ENCODE measurements at regions not wholly inside any gene's neighbourhood (a gene's known extent, or its start where the extent isn't known, plus 50 kb on each side); places are given as distances from the start of the nearest gene placed in this dataset.

DNA sequence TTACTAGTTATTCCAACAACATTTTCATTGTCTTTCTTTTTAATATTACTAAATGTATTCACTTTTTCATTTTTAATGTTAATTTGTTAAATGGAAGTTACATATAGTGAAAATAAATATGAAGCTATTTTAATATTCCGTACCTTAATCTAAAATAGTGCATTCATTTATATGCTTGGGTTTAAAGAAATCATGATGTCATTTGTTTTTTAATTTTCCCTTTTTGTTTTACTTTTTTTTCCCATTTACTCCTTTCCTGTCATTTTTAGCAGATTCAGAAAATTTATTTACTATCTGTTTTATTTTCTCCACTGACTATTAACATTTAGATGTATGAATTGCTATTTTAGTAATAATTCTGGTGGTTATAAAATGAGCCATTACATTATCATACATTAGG is 183.0 kb upstream of the CDH9 start:
- intact Hi-C loops (cut with DNase I) = no loop called here
- H3K27ac ChIP-seq = no peak overlapping the region
- no peaks in the 10 kb centered on the region for H3K4me1 ChIP-seq
- no peaks in the 10 kb centered on the region for H3K36me3 ChIP-seq
- TF ChIP-seq POLR2AphosphoS5 (IDR thresholded peaks at IDR 0.05; ENCODE audit: insufficient read depth in 1 of 2, low read depth in 1 of 2) = no peak
- TF ChIP-seq POLR2A (IDR thresholded peaks at IDR 0.05) = no peak
- TF ChIP-seq, protein P1, sequence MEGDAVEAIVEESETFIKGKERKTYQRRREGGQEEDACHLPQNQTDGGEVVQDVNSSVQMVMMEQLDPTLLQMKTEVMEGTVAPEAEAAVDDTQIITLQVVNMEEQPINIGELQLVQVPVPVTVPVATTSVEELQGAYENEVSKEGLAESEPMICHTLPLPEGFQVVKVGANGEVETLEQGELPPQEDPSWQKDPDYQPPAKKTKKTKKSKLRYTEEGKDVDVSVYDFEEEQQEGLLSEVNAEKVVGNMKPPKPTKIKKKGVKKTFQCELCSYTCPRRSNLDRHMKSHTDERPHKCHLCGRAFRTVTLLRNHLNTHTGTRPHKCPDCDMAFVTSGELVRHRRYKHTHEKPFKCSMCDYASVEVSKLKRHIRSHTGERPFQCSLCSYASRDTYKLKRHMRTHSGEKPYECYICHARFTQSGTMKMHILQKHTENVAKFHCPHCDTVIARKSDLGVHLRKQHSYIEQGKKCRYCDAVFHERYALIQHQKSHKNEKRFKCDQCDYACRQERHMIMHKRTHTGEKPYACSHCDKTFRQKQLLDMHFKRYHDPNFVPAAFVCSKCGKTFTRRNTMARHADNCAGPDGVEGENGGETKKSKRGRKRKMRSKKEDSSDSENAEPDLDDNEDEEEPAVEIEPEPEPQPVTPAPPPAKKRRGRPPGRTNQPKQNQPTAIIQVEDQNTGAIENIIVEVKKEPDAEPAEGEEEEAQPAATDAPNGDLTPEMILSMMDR (IDR thresholded peaks at IDR 0.05) = no peak
- H3K9me3 ChIP-seq = no peaks in the 10 kb centered on the region
- H3K27me3 ChIP-seq = no peaks in the 10 kb centered on the region
- no peak overlapping the region for H3K4me3 ChIP-seq
- DNase-seq (ENCODE audit: extremely low spot score in 2 of 2) = no peak

DNA sequence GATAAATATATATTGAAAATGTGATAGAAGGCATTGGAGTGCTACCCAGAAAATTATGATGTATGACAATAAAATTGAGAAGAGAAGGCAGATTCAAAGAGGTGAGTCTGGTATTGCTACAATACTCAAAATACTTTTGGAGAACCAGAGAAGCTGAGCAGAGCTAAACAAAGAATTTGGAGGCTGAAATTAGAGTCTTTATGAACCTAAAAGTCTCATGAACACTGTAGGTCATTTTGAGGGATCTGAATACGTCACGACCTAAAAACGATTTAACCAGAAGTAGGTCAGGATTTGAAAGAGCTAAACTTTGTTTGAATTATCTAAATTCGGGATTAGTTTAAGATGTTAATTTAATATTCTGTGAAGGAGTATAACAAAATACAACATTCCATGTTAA is 182.4 kb upstream of the CDH9 start:
- Histone ChIP-seq H3K36me3 (no peaks in the 10 kb centered on the region), H3K4me1 (no peaks in the 10 kb centered on the region), H3K27me3 (no peaks in the 10 kb centered on the region), H3K4me3 (no peak overlapping the region), H3K27ac (no peak overlapping the region), H3K9me3 (no peaks in the 10 kb centered on the region)
- intact Hi-C loops (cut with DNase I) = no loop called here
- no peak for TF ChIP-seq POLR2A (IDR thresholded peaks at IDR 0.05)
- TF ChIP-seq POLR2AphosphoS5 (IDR thresholded peaks at IDR 0.05; ENCODE audit: insufficient read depth in 1 of 2, low read depth in 1 of 2) = no peak
- TF ChIP-seq, protein P1 (IDR thresholded peaks at IDR 0.05) = no peak
- DNase-seq (ENCODE audit: extremely low spot score in 2 of 2) = no peak

DNA sequence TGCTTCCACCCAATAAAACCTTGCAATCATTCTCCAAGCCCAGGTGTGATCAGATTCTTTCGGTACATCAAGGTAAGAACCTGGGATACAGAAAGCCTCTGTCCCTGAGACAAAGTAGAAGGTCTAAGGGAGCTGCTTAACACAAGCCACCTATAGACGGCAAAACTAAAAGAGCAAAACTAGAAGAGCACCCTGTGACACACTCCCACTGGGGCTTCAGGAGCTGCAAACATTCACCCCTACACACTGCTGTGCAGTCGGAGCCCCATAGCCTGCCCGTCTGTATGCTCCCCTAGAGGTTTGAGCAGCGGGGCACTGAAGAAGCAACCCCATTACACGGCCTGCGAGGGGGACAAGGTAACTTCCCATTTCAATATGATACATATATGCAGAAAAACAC is 179.6 kb upstream of the CDH9 start:
- no peak overlapping the region for H3K4me3 ChIP-seq
- no peaks in the 10 kb centered on the region for H3K4me1 ChIP-seq
- no peak overlapping the region for H3K27ac ChIP-seq
- H3K36me3 ChIP-seq = no peaks in the 10 kb centered on the region
- no peaks in the 10 kb centered on the region for H3K27me3 ChIP-seq
- no peaks in the 10 kb centered on the region for H3K9me3 ChIP-seq
- no peak for TF ChIP-seq POLR2AphosphoS5 (IDR thresholded peaks at IDR 0.05; ENCODE audit: insufficient read depth in 1 of 2, low read depth in 1 of 2)
- TF ChIP-seq POLR2A (IDR thresholded peaks at IDR 0.05) = no peak
- TF ChIP-seq, protein P1 (IDR thresholded peaks at IDR 0.05) = no peak
- intact Hi-C loops (cut with DNase I) = no loop called here
- DNase-seq (ENCODE audit: extremely low spot score in 2 of 2) = no peak

DNA sequence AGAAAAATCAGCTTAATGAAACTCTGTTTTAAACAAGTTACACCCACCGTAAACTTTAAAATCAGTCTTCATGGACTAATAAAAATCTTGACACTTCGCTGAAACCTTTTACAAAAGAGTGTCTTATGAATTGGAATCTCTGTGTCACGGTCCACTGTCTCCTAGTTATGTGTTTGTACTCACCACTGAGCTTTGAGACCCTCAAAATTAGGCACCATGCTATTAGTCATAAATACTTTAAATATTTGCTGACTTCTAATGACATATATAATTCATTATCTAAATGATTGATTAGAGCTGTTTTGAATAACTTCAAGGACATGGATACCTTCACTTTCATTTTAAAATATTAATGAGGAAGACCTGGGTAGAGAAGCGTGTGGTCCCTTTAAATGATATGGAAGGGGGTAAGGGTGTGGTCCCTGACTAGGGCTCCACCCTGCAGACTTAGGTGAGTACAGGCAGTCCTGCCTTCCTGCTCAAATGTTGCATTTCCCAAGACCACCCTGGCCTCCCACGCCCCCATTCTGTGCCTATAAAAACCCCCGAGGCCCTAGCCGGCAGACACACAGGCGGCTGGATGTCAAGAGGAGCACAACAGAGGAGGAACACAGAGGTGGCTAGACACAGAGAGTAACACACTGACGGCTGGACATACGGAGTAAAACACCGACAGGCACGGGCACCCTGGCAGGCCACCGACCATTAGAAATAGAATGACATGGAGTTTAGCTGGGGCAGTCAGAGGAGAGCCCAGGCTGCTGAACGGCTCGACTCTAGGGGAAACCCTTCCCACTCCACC is 179.0 kb upstream of the CDH9 start:
- no peak overlapping the region for H3K4me3 ChIP-seq
- H3K36me3 ChIP-seq = no peaks in the 10 kb centered on the region
- no peak for TF ChIP-seq POLR2AphosphoS5 (IDR thresholded peaks at IDR 0.05; ENCODE audit: insufficient read depth in 1 of 2, low read depth in 1 of 2)
- no peak for TF ChIP-seq POLR2A (IDR thresholded peaks at IDR 0.05)
- TF ChIP-seq, protein P1 (IDR thresholded peaks at IDR 0.05) = no peak
- H3K4me1 ChIP-seq = no peaks in the 10 kb centered on the region
- no peak overlapping the region for H3K27ac ChIP-seq
- no peaks in the 10 kb centered on the region for H3K27me3 ChIP-seq
- DNase-seq (ENCODE audit: extremely low spot score in 2 of 2) = no peak
- H3K9me3 ChIP-seq = no peaks in the 10 kb centered on the region
- intact Hi-C loops (cut with DNase I) = no loop called here

DNA sequence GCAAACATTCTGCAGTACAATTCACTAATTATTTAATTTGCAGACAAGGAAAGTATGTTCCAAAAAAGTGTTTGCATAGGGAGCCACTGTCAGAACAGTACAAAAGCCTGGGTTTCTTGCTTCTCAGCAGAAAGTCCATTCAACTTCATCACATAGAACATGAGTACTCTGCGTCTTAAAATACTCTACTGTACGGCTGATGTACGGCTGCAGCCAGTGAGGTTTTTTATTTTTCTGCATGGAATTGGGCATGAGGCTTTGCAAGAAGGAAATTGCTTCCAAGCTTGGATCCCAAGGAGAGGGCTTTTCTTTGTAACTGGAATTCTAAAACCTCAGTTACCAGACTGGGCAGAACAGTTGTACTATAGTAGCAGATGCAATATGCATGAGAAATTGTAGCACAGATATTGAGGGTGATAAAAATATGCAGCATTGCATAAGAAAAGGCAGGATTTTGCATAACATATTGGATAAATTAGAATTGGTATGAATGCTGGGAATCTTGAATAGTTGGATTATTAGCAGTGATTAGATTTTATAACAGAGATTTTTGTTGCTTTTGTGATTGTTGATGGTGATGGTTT is 178.1 kb upstream of the CDH9 start:
- no peak overlapping the region for H3K4me3 ChIP-seq
- no peaks in the 10 kb centered on the region for H3K9me3 ChIP-seq
- no peaks in the 10 kb centered on the region for H3K36me3 ChIP-seq
- DNase-seq (ENCODE audit: extremely low spot score in 2 of 2) = no peak
- no peaks in the 10 kb centered on the region for H3K4me1 ChIP-seq
- TF ChIP-seq, protein P1 (IDR thresholded peaks at IDR 0.05) = no peak
- H3K27ac ChIP-seq = no peak overlapping the region
- intact Hi-C loops (cut with DNase I) = no loop called here
- no peaks in the 10 kb centered on the region for H3K27me3 ChIP-seq
